OCI-M1 (cell line): ENCODE measurements at regions not wholly inside any gene's neighbourhood (a gene's known extent, or its start where the extent isn't known, plus 50 kb on each side); places are given as distances from the start of the nearest gene placed in this dataset.
A peak's percentile ranks its signal among the peaks of the same experiment; 100 is the strongest.

Experiments
- DNase-seq: peaks from one replicate; lab custom pipeline; 2025; lab: John Stamatoyannopoulos, UW

GRCh38 chr18:56021809-56022195, 433.8 kb upstream of the TCF4 start:
- no peak for DNase-seq

- no peak for DNase-seq
Observed at GRCh38 chr18:56021136-56021808, 433.3 kb upstream of the TCF4 start.

GRCh38 chr18:56019908-56020307, 431.9 kb upstream of the TCF4 start:
- DNase-seq: peak; percentile 11

- no peak for DNase-seq
Observed at GRCh38 chr18:56019156-56019555, 431.2 kb upstream of the TCF4 start.

DNA sequence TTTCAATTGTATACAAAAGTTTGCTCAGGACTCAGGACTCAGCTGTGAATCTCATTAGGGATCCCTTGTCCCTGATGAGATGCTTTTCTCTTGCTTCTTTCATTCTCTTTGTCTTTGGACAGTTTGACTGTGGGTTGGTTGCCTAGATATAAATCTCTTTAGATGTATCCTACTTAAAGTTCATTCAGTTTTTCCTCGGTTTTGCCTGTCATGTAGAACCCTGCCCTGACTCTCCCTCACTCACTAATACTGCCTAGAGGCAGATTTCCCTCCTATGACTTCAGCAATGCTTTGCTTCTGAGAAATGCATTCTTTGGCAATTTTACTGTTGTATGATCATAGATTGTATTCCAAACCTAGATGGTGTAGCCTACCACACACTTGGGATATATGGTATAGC, 421.4 kb upstream of the TCF4 start:
- no peak for DNase-seq

GRCh38 chr18:56003720-56004088, 415.7 kb upstream of the TCF4 start:
- no peak for DNase-seq

- no peak for DNase-seq
Observed at GRCh38 chr18:56003009-56003719, 415.2 kb upstream of the TCF4 start.

GRCh38 chr18:56001576-56001975, 413.6 kb upstream of the TCF4 start:
- peak; percentile 20 for DNase-seq

GRCh38 chr18:56000041-56000440, 412.0 kb upstream of the TCF4 start:
- no peak for DNase-seq

- DNase-seq: no peak
Observed at GRCh38 chr18:55999641-56000040, 411.6 kb upstream of the TCF4 start.

DNA sequence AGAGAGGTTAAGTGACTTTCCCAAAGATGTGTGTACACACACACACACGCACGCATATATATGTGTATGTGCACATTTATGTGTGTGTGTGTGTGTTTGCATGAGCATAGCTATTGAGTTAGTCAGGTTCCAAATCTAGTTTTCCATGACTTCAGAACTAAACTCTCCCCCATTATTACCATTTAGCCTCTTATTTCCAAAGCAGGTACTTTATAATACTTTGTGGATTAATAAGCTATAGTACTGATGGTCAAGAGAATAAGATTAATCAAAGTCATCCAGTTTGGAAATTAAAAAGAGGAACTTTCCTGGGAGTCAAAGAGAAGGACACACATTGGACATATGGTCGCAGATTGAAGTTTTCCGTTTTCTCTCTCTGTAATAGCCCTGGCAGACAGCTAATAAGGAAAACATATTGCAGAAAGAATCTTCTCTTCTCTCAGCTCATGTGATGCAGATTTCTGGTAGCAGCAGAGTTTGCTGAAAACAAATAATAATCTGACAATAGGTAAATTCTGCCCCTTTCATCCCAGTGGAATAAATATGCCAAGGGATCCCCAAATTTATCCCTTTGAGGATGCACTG, 410.9 kb upstream of the TCF4 start:
- DNase-seq: no peak

- DNase-seq: no peak
Observed at GRCh38 chr18:55998071-55998522, 410.1 kb upstream of the TCF4 start.

GRCh38 chr18:55997151-55997561, 409.2 kb upstream of the TCF4 start:
- DNase-seq: peak; percentile 38

GRCh38 chr18:55996717-55997116, 408.7 kb upstream of the TCF4 start:
- DNase-seq: no peak

DNA sequence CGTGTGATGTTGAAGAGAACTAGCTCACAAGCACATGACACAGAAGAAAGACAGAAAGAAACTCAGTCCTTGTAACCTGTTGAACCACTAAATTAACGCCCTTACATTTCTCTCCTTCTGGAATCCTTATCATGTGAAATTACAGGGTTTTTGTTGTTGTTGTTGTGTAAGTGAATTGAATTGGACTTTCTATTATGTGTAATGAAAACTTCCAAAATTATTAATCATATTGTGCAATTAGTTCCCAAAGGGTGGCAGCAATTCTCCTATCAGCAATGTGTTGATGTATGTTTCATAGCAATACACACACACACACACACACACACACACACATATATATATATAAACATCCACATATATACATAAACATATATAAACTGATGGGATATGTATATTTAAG, 402.2 kb upstream of the TCF4 start:
- DNase-seq: no peak

- DNase-seq: no peak
Observed at GRCh38 chr18:55988537-55988936, 400.5 kb upstream of the TCF4 start.

- DNase-seq: no peak
Observed at GRCh38 chr18:55983433-55983832, 395.4 kb upstream of the TCF4 start.

- DNase-seq: peak; percentile 65
Observed at GRCh38 chr18:55982992-55983391, 395.0 kb upstream of the TCF4 start.

DNA sequence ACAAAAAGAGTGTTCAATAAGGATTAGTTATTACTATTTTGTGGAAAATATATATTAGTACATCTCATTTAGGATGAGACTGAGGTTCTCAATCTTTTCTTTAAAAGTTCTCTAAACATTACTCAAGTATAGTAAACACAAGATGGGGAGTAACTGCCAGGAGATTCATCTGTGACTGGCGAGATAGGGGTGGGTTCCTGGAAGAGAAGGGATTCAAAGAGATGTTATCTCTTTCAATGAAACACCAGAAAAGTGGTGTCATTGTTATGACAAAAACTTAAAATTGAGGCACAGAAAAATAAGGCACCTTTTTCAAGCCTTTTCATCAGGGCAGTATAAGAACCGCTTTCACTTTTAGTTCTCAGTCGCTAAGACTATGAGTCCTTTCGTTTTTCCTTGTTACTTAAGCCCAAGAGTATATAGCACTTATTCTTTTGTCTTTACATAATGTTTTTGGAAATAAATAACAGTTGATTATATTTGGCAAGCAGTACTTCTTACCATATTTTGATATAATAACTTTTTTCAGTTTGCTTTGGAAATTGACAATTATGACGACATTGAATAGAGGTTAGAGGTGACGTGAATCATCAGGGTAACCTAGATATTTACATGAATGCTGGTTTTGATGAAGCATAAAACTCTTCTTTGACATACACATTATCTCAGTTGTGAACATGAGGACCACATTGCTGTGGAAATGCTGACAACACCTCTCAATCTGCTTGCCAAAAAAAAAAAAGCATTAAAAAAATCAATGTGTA, 393.9 kb upstream of the TCF4 start:
- peak; percentile 92 for DNase-seq

DNA sequence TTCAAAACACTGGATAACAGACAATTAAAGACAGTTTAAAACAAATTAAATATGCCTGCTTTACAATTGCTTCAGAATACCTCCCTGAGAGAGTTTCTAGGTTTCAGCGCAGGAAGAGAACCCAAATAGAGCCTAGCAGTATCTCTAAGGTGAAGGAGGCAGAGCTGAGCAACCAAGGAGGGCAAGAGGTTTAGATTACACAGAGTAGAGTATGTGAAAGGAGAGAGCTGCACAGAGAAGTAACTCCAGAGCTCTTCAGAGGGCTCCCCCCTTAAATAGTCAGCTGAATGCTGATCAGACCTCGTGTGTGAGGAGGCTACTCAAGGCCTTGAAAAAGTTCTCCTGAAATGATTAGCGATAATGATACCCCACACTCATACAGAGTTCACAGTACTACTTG, 386.5 kb upstream of the TCF4 start:
- no peak for DNase-seq

DNA sequence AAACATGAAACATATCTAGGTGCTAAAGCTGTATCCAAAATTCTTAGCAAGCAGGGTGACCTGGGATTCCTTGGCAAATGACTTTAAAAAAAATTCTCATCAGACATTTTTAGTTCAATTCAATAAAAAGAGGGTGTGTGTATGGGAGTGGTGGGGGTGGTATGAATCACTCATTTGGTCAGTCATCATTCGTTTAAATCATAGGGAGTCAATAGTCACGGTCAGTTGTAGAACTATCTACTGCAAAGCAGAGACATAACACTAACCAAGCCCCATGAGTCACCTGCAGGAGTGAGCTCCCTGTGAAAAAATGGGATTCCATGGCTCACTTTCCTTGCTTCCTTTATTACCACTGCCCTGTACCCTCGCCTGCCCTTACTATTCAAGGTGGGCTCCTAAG, 380.6 kb upstream of the TCF4 start:
- DNase-seq: no peak

- DNase-seq: no peak
Observed at GRCh38 chr18:55967019-55967418, 379.0 kb upstream of the TCF4 start.

GRCh38 chr18:55964171-55964570, 376.2 kb upstream of the TCF4 start:
- DNase-seq: no peak
